ENCODE measurements at regions not wholly inside any gene's neighbourhood (a gene's known extent, or its start where the extent isn't known, plus 50 kb on each side); places are given as distances from the start of the nearest gene placed in this dataset.

DNA sequence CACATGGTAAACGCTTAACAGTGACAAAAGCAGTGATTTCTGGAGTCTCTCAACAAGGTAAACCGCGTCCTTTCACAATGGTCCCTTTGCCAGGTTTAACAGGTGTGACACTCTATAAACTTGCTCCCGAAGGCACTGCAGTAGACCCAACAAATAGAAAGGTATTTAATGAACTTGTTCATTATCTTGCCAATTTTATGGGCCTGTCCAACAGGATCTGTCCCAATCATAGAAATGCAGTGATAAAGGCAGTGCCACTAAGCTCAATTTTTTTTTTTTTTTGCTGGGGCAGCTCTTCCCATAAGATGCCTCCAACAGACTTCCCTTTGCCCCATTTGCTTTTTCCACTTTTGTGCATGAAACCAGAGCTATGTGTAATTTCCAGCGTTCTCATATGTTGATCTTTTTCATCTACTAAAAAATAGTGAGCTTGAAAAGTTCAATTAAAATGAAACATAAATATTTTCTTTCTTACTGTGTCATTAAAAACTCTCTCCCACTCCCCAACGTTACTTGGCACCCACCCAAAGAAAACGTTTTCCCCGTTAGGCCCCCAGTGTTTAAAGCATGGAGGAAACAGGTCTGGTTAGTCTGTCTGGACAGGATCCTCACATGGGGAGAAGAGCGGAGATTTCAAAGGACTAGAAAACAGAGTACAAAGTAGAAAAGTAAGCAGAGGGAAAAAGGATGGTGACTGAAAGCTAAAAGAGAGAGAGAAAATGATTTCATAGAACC, 80.9 kb upstream of the SPATA31D4 start:
- FAIRE-seq: no peak

DNA sequence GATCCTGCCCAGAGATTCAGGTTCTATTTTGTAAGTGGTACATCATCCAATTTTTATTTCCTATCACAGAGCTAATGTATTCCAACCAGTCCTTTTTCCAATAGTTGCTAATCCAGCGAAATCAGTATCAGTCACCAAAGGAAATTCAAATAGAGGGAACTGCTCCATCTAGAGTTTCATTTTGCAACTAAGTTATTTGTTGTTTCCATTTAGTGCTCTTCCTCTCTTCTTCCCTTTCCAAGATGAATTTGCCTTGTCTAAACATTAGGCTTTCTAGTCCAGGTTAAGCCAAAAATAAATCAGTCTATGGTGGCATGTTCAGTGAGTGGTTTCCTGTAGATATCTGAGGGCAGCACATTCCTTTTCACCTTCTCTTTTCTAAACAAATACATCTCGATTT, 79.8 kb upstream of the SPATA31D4 start:
- DNase-seq (ENCODE audit: insufficient read length, low spot score) (no peak), FAIRE-seq (no peak)
- TF ChIP-seq, protein P1, sequence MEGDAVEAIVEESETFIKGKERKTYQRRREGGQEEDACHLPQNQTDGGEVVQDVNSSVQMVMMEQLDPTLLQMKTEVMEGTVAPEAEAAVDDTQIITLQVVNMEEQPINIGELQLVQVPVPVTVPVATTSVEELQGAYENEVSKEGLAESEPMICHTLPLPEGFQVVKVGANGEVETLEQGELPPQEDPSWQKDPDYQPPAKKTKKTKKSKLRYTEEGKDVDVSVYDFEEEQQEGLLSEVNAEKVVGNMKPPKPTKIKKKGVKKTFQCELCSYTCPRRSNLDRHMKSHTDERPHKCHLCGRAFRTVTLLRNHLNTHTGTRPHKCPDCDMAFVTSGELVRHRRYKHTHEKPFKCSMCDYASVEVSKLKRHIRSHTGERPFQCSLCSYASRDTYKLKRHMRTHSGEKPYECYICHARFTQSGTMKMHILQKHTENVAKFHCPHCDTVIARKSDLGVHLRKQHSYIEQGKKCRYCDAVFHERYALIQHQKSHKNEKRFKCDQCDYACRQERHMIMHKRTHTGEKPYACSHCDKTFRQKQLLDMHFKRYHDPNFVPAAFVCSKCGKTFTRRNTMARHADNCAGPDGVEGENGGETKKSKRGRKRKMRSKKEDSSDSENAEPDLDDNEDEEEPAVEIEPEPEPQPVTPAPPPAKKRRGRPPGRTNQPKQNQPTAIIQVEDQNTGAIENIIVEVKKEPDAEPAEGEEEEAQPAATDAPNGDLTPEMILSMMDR (IDR thresholded peaks at IDR 0.05; ENCODE audit: insufficient read depth, missing control alignments): peak; percentile 29

More for the DNA sequence above, 80.9 kb upstream of the SPATA31D4 start:
- TF ChIP-seq, protein P1 (IDR thresholded peaks at IDR 0.05; ENCODE audit: insufficient read depth, missing control alignments): no peak
- DNase-seq (ENCODE audit: insufficient read length, low spot score): no peak

DNA sequence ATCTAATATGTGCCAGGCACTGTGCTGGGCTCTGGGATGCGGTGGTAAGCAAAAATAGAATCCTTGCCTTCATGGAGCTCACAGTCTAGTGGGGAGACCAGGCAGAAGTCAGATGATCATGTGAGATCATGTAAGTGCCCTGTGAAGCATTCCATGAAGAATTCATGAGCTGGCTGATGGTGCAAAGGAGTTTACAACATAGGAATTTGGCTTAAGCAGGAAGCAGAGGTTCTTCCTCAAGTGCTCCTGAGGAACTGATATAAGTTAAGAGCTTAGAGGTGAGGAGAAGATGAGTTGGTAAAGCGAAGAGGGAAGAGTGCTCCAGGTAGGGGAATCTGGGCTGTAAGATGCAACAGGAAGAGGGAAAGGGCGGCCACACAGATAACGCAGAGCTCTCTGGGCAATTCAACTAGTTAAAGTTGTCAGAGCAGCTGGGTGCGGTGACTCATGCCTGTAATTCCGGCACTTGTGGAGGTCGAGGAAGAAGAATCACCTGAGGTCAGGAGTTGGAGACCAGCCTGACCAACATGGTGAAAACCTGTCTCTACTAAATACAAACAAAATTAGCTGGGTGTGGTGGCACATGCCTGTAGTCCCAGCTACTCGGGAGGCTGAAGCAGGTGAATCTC, 78.5 kb upstream of the SPATA31D4 start:
- TF ChIP-seq, protein P1 (IDR thresholded peaks at IDR 0.05; ENCODE audit: insufficient read depth, missing control alignments): no peak
- FAIRE-seq (no peak), DNase-seq (ENCODE audit: insufficient read length, low spot score) (no peak)

DNA sequence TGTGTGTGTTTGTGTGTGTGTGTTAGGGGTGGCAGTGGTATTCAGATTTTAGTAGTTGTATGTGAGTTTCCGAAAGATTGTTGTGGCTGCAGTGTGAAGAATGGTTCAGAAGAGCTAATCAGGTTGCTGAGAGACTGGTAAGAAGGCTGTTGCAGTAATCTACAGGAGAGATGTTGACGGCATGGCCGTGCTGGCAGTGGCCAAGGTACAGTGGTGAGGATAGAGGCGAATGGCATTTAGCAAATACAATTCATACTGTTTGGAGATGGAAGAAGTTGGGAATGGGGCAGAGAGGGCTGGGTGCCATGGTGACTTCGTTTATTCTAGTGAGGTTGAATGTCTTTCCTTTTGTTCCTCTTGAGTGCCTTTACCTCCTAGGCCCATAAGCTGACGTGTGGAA, 77.5 kb upstream of the SPATA31D4 start:
- TF ChIP-seq, protein P1 (IDR thresholded peaks at IDR 0.05; ENCODE audit: insufficient read depth, missing control alignments): no peak
- no peak for DNase-seq (ENCODE audit: insufficient read length, low spot score)
- no peak for FAIRE-seq

DNA sequence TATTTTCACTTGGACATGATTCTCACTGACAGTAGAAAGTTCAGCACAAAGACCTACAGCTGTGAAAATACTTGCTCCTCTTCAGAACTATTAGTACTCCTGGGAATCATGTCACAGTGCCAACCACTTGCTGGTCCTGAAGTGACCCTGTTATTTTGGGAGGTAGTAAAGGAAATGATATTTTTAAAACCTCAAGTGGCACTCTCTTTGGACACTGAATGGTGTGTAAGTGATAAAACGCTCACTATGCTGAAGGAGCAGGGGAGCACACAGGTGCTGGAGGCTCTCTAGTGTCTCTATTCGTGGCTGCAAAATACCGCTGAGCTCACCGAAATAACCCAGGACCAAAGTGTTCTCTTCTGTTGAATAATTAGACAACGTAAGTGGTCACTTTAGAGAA, 76.9 kb upstream of the SPATA31D4 start:
- DNase-seq (ENCODE audit: insufficient read length, low spot score) (no peak), FAIRE-seq (no peak)
- TF ChIP-seq, protein P1 (IDR thresholded peaks at IDR 0.05; ENCODE audit: insufficient read depth, missing control alignments): no peak

DNA sequence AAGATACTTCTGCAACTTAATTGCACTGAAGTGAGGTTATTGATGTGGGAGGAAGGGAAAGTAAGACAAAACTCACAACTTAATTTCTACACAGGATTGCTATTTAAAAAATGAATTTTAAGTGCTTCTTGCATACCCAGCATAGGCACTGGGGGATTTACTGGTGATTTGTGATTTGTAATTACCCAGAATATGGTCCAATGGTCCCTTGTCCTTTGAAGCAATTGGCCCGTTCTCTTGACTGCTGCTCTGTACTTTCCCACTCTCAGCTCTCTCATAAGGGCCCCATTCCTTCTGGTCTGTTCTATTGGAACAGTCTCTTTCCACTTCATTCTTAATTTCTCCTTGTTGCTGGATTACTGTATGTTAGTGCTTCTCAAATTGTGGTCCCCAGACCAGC, 75.4 kb upstream of the SPATA31D4 start:
- DNase-seq (ENCODE audit: insufficient read length, low spot score) (no peak), FAIRE-seq (no peak)
- TF ChIP-seq, protein P1 (IDR thresholded peaks at IDR 0.05; ENCODE audit: insufficient read depth, missing control alignments): no peak

DNA sequence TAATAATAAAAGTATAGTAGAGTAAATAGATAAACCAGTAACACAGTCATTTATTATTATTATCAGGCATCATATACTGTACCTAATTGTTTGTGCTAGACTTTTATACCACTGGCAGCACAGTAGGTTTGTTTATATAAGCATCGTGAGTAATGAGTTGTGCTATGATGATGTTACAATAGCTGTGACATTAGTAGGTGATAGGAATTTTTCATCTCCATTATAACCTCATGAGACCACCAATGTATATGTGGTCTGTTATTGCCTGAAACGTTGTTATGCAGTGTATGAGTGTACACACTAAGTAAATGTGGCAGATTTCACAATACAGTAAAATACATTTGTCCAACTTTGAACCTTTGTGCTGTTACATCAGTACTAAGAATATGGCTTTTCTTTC, 72.7 kb upstream of the SPATA31D4 start:
- TF ChIP-seq, protein P1 (IDR thresholded peaks at IDR 0.05; ENCODE audit: insufficient read depth, missing control alignments): no peak
- FAIRE-seq (no peak), DNase-seq (ENCODE audit: insufficient read length, low spot score) (no peak)

Measured in D721Med (cell line).